ENCODE measurements at regions not wholly inside any gene's neighbourhood (a gene's known extent, or its start where the extent isn't known, plus 50 kb on each side); places are given as distances from the start of the nearest gene placed in this dataset.

GRCh38 chr12:75585330-75585729 is 73.9 kb upstream of the KRR1 start:
- TF ChIP-seq ZNF70 (CRISPR knock-in tag; IDR thresholded peaks at IDR 0.05) (no peak), RARB (CRISPR knock-in tag; IDR thresholded peaks at IDR 0.05) (no peak), ZNF565 (CRISPR knock-in tag; conservative IDR thresholded peaks at IDR 0.05; ENCODE audit: low read depth) (no peak), GLIS3 (CRISPR knock-in tag; IDR thresholded peaks at IDR 0.05) (no peak), PPARA (CRISPR knock-in tag; IDR thresholded peaks at IDR 0.05; ENCODE audit: borderline replicate concordance) (no peak), ARNTL (CRISPR knock-in tag; IDR thresholded peaks at IDR 0.05; ENCODE audit: borderline replicate concordance, low read depth) (no peak)

Measured in SK-N-SH treated with all-trans-retinoic acid at 6 μM for 48 hours (cell line).